Motor neuron (in vitro differentiated cells): ENCODE measurements at regions not wholly inside any gene's neighbourhood (a gene's known extent, or its start where the extent isn't known, plus 50 kb on each side); places are given as distances from the start of the nearest gene placed in this dataset.

ENCODE experiments used
- ATAC-seq, 8 experiments: fragments of 200-7000 bp; cut with Tn5 transposase; replicated peaks in 6 of 8; 2 replicates each; pipeline ENCODE4 v1.8.0; 2021; ENCODE audit warnings: mild to moderate bottlenecking in 8 of 8, moderate library complexity in 8 of 8
- H3K27ac ChIP-seq, 2 donors: fragments of 250-450 bp; sonication (Bioruptor Pico); 2 replicates each; pipeline ENCODE4 v1.9.0; 2021; ENCODE audit warnings: antibody characterized with exemption in 2 of 2, mild to moderate bottlenecking in 2 of 2, moderate library complexity in 1 of 2
- H3K4me1 ChIP-seq, 2 donors: fragments of 250-450 bp; sonication (Bioruptor Pico); replicated peaks in 1 of 2; 2 replicates each; pipeline ENCODE4 v1.6.1; 2021; ENCODE audit warnings: antibody characterized with exemption in 2 of 2, mild to moderate bottlenecking in 2 of 2, moderate library complexity in 1 of 2
- H3K4me3 ChIP-seq, 5 donors: fragments of 250-450 bp; sonication (Bioruptor Pico); 2 replicates each; pipeline ENCODE4 v1.9.0; 2021; ENCODE audit warnings: antibody characterized with exemption in 5 of 5, mild to moderate bottlenecking in 5 of 5, moderate library complexity in 4 of 5
- WGBS, 10 experiments: fragments of 450-650 bp; shearing (Covaris generic); methylation state at CpG; one replicate each; pipeline ENCODE4 v1.0.0; 2022; 5-methylcytosine and 5-hydroxymethylcytosine counted together
- in situ Hi-C, 9 experiments: fragments of 400-800 bp; cut with MboI; loops; one replicate each; pipeline ENCODE4 v1.15.0; 2021; ENCODE audit warnings: low sequenced_read_pairs in 9 of 9, low pct_unique_long_range_greater_than_20kb in 2 of 9; ENCODE audit not compliant: unreplicated experiment in 9 of 9

DNA sequence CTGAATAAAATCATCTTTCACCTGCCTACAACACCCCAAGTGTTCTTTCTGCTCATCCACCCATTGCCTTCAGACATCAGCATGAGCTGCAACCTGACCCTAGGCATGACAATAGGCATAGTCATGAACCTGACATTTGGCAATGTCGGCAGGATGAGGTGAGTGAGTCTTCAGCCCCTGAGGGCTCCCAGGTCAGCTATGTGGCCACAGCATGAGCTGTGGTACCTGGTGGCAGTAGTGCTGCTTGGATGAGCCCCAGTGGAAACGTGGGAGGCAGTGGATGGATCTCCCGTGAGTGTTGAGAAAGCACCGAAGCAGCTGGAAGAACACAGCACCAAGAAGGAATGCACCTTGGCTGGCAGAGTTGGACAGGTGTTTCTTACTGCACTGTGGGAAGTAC, 334.8 kb upstream of the FAR2 start:
- H3K4me3 ChIP-seq: no peak overlapping the region
- WGBS, 10 experiments: 66 to 80% (median 79%) methylated on average over 1 to 4 of the region's 4 CpGs; no CpG with 5 or more reads in 7 of the 10 experiments
- in situ Hi-C loops: no loop called here
- no peak for ATAC-seq
- peaks cover 0 to 13% of the 10 kb centered on the region in 2 donors for H3K4me1 ChIP-seq
- no peak overlapping the region for H3K27ac ChIP-seq

DNA sequence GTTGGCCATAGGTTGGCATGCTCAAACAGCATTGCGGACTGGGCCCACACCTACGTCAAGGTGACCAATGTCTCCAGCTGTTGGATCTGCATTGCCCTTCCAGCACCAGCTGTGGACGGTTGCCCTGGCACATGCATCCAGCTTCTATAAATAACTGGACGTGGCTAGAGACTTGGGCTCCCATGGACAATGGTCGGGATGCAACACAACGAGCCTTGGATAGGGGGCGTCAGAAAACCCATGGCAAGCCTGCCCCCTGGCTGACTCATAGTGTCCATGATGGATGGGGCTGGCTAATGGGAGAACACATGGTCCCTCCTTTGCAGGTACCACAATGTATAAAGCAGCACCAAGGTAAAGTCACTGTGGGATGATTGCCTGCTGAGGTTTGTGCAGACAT, 331.6 kb upstream of the FAR2 start:
- Histone ChIP-seq H3K4me3 (no peak overlapping the region), H3K4me1 (no peaks in the 10 kb centered on the region), H3K27ac (no peak overlapping the region)
- 48 to 100% (median 90%) methylated on average over 2 to 6 of the region's 7 CpGs; no CpG with 5 or more reads in 3 of the 10 experiments for WGBS, 10 experiments
- no peak for ATAC-seq
- in situ Hi-C loops: no loop called here

DNA sequence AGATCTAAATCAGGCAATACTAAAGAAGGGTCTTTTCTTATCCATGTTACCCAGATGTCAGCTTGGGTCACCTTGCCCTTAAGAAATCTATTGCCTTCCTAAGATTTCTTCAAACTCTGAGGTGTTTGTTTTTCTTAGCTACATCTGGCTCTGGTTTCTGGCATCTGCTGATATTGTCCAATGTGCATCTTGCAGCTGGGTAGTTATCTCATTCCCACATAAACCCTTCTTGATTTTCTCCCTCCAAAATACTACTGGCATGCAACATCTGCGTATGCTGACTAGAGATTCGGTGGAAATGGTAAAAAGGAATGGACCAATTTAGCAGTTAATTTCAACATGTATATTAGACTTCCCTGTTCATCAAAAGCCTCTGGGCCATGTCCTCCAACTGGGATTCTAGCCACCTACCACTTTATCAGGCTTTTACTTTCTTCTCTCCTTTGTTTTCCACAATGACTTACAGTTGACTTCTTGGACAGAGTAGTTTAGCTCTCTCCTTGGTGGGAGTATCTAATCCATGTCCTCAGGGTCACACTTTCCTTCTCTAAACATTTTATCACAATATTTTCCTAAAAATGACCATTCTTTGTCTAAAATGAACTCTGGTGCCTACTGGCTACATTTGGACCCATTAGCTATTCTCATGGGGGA, 324.8 kb upstream of the FAR2 start:
- H3K4me1 ChIP-seq: peaks cover 0 to 2% of the 10 kb centered on the region in 2 donors
- no peak overlapping the region for H3K4me3 ChIP-seq
- WGBS, 10 experiments: 34 to 100% (median 77%) methylated on average over 2 of the region's 2 CpGs; no CpG with 5 or more reads in 2 of the 10 experiments
- no peak overlapping the region for H3K27ac ChIP-seq
- in situ Hi-C loops: no loop called here
- ATAC-seq: no peak

DNA sequence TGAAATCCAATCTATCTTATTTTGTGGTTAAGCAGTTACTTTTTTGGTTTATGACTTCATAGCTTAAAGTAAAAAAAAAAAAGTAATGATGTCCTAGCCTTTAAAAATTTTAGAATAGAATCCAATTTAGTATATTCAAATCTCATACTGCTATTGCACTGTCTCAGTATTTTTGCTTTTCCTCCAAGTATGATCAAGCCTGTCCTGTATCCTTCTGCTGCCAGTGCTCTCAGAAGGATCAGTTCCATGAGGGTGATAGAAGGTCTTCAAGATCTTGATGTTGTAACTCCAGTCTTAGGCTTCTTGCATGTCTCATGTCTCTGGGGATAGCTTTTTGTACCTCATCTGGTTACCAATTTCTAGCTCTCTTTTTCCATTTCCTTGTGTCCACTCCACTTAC, 324.2 kb upstream of the FAR2 start:
- H3K4me1 ChIP-seq: peaks cover 0 to 2% of the 10 kb centered on the region in 2 donors
- no peak for ATAC-seq
- in situ Hi-C loops: no loop called here
- no peak overlapping the region for H3K27ac ChIP-seq
- no peak overlapping the region for H3K4me3 ChIP-seq

DNA sequence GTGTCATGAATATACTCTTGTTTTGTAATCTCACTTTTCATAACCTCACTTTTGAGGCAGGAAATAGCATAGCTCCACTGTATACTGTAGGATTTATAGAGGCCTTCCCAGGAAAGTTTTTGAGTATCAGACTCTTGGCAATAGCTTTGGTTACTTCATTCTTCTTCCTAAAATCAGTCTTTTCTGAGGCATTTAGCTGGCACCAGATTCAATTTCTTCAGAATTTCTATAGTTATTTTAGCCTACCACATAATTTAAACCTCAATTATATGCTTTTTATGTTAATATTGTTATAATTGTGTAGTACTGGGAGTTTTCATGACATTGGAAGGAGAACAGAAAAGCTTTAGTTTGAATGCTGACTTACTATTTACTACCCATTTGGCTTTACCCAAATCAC, 322.3 kb upstream of the FAR2 start:
- no peak overlapping the region for H3K4me3 ChIP-seq
- ATAC-seq: no peak
- in situ Hi-C loops: no loop called here
- H3K27ac ChIP-seq: no peak overlapping the region
- peaks cover 0 to 2% of the 10 kb centered on the region in 2 donors for H3K4me1 ChIP-seq

DNA sequence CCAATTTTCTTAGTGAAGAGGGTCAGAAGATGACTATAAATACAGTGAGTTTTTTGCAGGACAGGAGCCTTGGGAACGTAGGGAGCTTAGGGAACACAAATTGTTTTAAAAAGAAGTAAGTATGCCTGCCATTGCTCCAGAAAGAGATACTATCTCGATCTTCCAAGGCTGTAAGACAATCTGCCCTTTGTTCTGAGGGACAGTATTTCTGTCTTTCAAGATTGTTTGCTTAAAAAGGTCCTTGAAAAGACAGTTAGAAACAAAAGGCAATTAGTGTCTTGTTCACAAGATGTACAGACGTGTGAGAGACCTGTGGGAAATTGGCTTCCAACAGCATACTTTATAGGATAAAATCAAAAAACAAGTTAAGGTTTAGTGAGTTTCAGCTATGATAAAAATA, 321.2 kb upstream of the FAR2 start:
- Histone ChIP-seq H3K4me1 (peaks cover 0 to 2% of the 10 kb centered on the region in 2 donors), H3K4me3 (no peak overlapping the region), H3K27ac (no peak overlapping the region)
- peak in 2 of 8 experiments; percentile 43 to 50 for ATAC-seq
- in situ Hi-C loops: no loop called here
- WGBS, 10 experiments: 0 to 69% (median 40%) methylated on average over 1 to 3 of the region's 3 CpGs; no CpG with 5 or more reads in 1 of the 10 experiments

DNA sequence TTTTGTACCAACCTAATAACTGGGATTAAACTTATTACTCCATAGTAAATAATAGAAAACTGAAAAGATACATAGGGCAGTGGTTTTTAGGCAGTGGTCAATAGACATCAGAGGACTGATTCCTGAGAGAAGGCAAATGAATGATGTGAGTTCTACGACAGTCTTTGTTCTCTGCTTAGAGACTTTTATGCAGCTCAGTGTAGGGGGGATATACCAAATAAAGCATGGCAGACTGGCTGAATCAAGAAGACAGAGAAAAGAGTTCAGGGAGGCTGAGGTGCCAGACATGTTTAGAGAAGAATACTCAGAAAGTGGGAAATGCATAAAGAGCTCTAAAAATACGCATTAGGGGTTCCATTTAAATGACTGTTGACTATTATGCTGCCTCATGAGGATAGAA, 320.8 kb upstream of the FAR2 start:
- no peak overlapping the region for H3K4me3 ChIP-seq
- ATAC-seq: peak in 2 of 8 experiments; percentile 52 to 57
- H3K4me1 ChIP-seq: peaks cover 0 to 2% of the 10 kb centered on the region in 2 donors
- no peak overlapping the region for H3K27ac ChIP-seq
- WGBS, 10 experiments: 17 to 100% (median 57%) methylated on average over 1 to 2 of the region's 2 CpGs; no CpG with 5 or more reads in 1 of the 10 experiments
- in situ Hi-C loops: no loop called here

DNA sequence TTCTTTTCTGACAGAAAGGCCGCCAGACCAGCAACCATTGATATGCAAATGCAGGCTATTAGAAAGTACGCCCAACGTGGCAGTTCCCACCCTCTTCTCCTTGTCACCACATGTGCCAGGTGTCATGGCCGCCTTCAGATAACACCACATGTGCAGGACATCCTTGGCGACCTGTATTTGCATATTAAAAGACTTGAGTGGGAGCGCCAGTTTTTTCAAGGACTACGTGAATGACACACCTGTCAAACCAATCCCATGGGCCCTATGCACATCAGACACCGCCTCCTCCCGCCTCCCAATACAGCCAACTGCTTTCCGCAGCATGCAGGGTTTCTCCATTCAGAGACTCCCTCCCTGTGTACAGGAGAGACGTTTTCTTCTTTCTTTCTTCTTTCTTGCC, 318.6 kb upstream of the FAR2 start:
- no peak overlapping the region for H3K4me3 ChIP-seq
- WGBS, 10 experiments: 40 to 100% (median 69%) methylated on average over 1 to 8 of the region's 11 CpGs; no CpG with 5 or more reads in 1 of the 10 experiments
- ATAC-seq: peak in 4 of 8 experiments; percentile 14 to 48 (median 32)
- in situ Hi-C loops: no loop called here
- peaks cover 0 to 2% of the 10 kb centered on the region in 2 donors for H3K4me1 ChIP-seq
- H3K27ac ChIP-seq: no peak overlapping the region

DNA sequence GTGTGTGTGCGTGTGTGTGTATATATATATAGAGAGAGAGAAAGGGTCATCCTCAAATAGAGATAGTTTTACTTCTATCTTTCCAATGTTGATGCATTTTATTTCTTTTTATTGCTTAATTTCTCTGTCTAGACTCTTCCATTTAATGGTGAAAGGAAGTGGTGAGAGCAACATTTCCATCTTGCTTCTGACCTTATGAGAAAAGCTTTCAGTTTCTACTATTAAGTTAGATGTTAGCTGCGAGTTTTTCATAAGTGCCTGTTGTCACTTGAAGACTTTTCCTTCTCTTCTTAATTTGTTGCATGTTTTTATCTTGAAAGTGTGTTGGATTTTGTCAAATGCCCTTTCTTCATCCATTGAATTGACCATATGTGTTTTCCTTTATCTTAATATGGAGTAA, 304.4 kb upstream of the FAR2 start:
- WGBS, 10 experiments: 0 to 100% (median 50%) methylated on average over 1 to 2 of the region's 2 CpGs; no CpG with 5 or more reads in 1 of the 10 experiments
- Histone ChIP-seq H3K27ac (no peak overlapping the region), H3K4me1 (no peaks in the 10 kb centered on the region), H3K4me3 (no peak overlapping the region)
- in situ Hi-C loops: no loop called here
- ATAC-seq: no peak

DNA sequence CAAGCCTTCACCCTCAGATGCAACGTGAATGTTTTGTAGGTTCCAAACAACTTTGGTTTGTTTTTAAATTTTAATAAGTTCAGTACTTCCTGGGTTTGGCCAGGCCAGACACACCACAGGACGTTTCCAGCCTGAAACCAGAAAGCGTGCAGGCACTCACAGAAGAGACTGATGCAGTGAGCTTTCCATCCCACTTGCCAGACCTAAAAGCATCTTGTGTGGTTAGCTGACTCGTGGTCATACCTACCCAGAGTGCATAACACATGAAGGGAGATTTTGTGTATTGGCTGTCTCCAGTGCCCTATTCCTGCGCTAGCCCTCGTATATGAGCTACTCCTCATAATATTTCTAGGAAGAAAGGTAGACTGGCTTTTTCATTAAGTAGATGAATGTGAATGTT, 297.3 kb upstream of the FAR2 start:
- in situ Hi-C loops: no loop called here
- H3K4me3 ChIP-seq: no peak overlapping the region
- ATAC-seq: peak in 3 of 8 experiments; percentile 32 to 76 (median 41)
- WGBS, 10 experiments: 56 to 100% (median 90%) methylated on average over 1 to 5 of the region's 6 CpGs; no CpG with 5 or more reads in 3 of the 10 experiments
- H3K4me1 ChIP-seq: no peaks in the 10 kb centered on the region
- H3K27ac ChIP-seq: no peak overlapping the region

DNA sequence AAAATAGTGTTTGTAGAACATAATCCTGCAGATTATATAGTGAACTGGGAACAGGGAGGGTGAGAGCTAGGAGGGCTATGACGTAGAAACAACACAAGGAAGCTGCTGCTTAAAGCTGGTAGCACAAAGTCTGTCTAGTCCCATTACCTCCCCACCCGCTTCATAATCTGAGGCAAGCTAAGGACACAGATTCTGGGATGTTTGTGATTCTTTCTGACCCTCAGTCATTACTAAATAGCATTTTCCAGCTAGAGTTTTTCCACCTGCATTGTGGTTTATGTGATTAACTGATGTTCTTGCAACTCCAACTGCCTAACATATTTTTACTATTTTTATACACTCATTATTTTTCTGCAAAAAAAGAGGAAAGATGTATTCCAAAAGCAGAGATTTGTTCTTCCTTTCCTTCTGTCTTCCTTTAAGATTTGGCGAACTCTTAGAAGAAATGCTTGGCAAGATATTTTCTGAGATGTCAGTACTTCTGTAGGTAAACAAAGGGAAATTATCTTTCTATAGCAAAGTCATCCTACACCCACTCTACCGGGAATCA, 293.2 kb upstream of the FAR2 start:
- Histone ChIP-seq H3K4me1 (no peaks in the 10 kb centered on the region), H3K27ac (no peak overlapping the region), H3K4me3 (no peak overlapping the region)
- ATAC-seq: no peak
- in situ Hi-C loops: no loop called here
- WGBS, 10 experiments: 43 to 96% (median 71%) methylated on average over 1 to 4 of the region's 4 CpGs; no CpG with 5 or more reads in 1 of the 10 experiments

DNA sequence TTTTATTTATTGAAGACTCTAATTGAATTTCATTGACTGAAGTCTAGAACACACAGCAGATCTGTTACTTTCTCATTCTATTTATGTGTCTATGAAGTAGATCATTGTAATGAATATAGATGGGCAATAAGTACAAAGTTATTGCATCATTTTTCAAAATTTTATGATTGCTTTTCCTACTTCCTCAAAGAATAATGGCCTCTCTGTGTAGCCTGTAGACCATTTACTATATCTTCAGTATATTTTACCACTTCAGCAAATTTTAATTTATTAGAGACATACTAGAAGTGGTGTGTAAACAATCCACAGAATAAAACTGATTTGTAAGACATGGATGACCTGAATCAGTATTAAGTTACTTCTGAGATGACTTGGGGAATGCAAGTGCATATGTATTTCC, 291.7 kb upstream of the FAR2 start:
- no peaks in the 10 kb centered on the region for H3K4me1 ChIP-seq

DNA sequence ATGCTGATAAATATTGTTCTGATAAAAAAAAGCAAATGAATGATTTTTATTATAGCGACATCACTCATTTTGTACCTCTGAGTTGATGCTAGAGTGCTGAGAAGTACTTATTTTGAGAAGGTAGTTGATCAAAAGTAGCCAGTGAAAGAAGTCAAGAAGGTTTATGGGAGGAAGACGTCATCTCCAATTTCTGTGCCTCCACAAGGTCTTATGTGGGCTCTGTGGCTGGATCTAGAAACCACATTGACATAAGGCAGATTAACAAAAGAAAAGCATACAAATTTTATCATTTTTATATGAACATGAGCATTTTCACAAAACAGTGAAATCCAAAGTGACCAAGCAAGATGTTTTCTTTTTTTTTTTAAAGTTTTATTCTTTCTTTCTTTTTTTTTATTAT, 289.5 kb upstream of the FAR2 start:
- WGBS, 10 experiments: 69 to 100% (median 95%) methylated on average over 1 to 2 of the region's 2 CpGs
- no peak for ATAC-seq
- in situ Hi-C loops: no loop called here
- Histone ChIP-seq H3K4me3 (no peak overlapping the region), H3K4me1 (no peaks in the 10 kb centered on the region), H3K27ac (no peak overlapping the region)

More for the DNA sequence above, 291.7 kb upstream of the FAR2 start:
- H3K4me3 ChIP-seq: no peak overlapping the region
- peak in 4 of 8 experiments; percentile 19 to 77 (median 56) for ATAC-seq
- in situ Hi-C loops: no loop called here
- no peak overlapping the region for H3K27ac ChIP-seq

DNA sequence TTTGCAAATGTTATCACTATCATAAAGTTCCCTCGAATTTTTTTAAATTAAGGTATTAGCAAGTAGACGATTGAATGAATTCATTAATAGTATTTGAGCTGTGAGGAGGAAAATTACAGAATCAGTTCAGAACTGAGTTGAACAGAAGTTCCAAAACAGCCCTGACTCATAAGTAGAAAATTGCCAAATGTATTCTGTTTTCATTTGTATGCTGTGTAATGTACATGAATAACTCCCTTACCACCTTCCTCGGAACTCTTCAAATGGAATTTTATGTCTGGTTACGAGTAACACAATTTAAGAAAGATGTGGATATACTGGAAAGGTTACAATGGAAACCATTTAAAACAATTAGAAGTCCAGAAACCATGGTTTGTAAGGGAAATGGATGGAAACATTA, 283.3 kb upstream of the FAR2 start:
- Histone ChIP-seq H3K4me1 (peaks cover 9 to 23% of the 10 kb centered on the region in 2 donors), H3K27ac (no peak overlapping the region), H3K4me3 (no peak overlapping the region)
- in situ Hi-C loops: no loop called here
- 10 to 100% (median 57%) methylated on average over 1 to 4 of the region's 4 CpGs for WGBS, 10 experiments
- peak in 1 of 8 experiments; percentile 37 for ATAC-seq
